Lower leg skin (tissue), 4 donors: ENCODE measurements at regions not wholly inside any gene's neighbourhood (a gene's known extent, or its start where the extent isn't known, plus 50 kb on each side); places are given as distances from the start of the nearest gene placed in this dataset.

Experiments
- DNase-seq, 2 donors: peaks; one replicate each; pipeline ENCODE4 v3.0.0-alpha.2; 2019; ENCODE audit warnings: low spot score in 2 of 2
- H3K4me3 ChIP-seq: fragments of 200-600 bp; sonication (generic); 2 replicates; pipeline ENCODE4 v1.5.1; 2017; ENCODE audit warnings: mild to moderate bottlenecking, low read depth; ENCODE audit not compliant: poor library complexity, severe bottlenecking
- POLR2A ChIP-seq, 2 donors: fragments of 450-650 bp; IDR thresholded peaks; one replicate each; pipeline ENCODE4 v1.6.1; 2016 to 2017; ENCODE audit warnings: antibody characterized with exemption in 2 of 2, mild to moderate bottlenecking in 1 of 2, moderate library complexity in 1 of 2
- WGBS, 2 donors: methylation state at CpG; one replicate each; pipeline ENCODE4 v1.1.5; 2018; 5-methylcytosine and 5-hydroxymethylcytosine counted together
- intact Hi-C: fragments of 100-400 bp; cut with DNase I; formaldehyde crosslinking; loops from one replicate; pipeline ENCODE4 v1.15.0; 2023; ENCODE audit warnings: low total_unique reads
- TF ChIP-seq, protein P1 (sequence below), 3 donors: fragments of 450-650 bp; IDR thresholded peaks; one replicate each; pipeline ENCODE4 v1.5.1; 2016; ENCODE audit warnings: antibody characterized with exemption in 3 of 3, mild to moderate bottlenecking in 3 of 3, moderate library complexity in 2 of 3

DNA sequence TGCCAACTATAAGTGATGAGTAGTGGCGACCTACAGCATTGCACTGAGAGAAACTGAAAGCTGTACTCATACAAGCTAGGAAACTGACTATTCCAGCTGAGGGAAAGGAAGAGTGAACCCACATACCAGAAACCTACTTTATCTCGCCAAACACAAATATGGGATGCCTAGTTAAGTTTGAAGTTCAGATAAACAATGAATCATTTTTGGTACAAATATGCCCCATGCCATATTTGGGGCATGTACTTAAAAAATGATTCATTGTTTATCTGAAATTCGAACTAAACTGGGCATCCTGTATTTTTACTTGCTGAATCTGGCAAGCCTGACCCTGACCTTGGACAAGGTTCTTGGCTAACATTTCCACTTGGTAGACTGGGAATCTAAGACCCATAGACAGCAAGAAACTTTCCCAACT lies 527.8 kb upstream of the PSMD7 start:
- H3K4me3 ChIP-seq: no peak overlapping the region
- TF ChIP-seq, protein P1, sequence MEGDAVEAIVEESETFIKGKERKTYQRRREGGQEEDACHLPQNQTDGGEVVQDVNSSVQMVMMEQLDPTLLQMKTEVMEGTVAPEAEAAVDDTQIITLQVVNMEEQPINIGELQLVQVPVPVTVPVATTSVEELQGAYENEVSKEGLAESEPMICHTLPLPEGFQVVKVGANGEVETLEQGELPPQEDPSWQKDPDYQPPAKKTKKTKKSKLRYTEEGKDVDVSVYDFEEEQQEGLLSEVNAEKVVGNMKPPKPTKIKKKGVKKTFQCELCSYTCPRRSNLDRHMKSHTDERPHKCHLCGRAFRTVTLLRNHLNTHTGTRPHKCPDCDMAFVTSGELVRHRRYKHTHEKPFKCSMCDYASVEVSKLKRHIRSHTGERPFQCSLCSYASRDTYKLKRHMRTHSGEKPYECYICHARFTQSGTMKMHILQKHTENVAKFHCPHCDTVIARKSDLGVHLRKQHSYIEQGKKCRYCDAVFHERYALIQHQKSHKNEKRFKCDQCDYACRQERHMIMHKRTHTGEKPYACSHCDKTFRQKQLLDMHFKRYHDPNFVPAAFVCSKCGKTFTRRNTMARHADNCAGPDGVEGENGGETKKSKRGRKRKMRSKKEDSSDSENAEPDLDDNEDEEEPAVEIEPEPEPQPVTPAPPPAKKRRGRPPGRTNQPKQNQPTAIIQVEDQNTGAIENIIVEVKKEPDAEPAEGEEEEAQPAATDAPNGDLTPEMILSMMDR (IDR thresholded peaks at IDR 0.05): no peak
- TF ChIP-seq POLR2A (IDR thresholded peaks at IDR 0.05): no peak
- DNase-seq: no peak
- WGBS, 2 donors: 25 to 39% methylated on average over 3 of the region's 3 CpGs
- intact Hi-C loops: no loop called here

DNA sequence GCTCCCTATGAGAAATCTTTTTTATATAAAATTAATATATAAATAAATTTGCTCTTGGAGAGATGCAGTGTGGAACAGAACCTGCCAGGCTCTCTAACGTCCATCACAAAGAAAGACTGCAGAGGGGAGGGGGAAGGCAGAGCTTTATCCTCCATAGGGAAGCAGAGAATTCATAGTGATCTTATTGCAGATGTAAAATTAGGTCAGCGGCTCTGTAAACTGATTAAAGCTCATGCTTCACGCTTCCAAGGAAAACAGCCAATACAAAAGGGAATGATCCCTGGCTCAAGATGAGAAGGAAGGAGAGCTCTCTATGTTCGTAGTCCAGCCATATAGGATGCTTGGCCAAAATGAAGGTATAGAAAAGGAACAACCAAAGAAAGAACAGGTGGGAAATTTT lies 532.3 kb upstream of the PSMD7 start:
- intact Hi-C loops: no loop called here
- WGBS, 2 donors: 63 to 65% methylated on average over 4 of the region's 4 CpGs
- no peak for DNase-seq
- no peak overlapping the region for H3K4me3 ChIP-seq
- no peak for TF ChIP-seq POLR2A (IDR thresholded peaks at IDR 0.05)
- TF ChIP-seq, protein P1 (IDR thresholded peaks at IDR 0.05): no peak

DNA sequence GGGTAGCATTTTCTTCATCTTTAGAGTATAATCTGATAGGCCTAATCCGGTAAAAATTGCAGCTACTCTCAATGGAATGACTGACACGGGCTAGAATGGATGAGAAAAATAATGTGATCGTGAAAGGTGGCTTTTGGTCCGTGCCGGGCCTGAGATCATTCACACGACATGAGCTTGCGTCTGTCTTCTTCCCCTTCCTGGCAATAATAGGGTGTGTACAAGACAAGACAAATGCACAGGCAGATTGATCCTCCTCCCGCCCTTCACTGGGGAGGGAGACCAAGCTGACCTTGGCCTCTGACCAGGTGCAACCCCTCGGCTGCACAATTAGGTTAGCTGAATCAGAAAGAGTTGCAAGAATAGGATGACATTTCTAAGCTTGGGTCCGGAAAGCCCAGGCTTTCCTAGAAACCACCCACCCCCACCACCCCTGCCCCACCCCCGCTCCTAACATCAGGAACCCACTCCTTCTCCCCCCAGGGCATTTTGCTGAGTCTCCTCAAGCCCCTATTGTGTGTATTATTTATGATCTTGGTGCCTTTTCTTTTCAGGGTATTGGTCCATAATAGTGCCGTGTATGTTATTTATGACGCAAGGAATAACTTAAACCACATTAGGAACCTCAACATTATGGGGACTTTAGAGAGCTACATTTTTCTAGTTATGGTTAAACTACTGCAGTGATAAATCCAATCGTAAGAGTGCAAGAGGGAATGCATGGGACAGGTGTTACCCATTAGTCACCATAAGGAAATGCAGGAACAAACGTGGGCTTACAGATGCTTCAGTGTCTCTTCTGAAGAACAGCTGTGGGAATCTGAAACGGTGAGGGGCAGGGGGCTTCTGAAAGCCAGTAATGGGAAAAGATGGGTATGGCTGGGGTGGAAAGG lies 540.1 kb upstream of the PSMD7 start:
- no peak overlapping the region for H3K4me3 ChIP-seq
- DNase-seq: no peak
- WGBS, 2 donors: 43 to 51% methylated on average over 16 of the region's 16 CpGs
- TF ChIP-seq, protein P1 (IDR thresholded peaks at IDR 0.05): no peak
- TF ChIP-seq POLR2A (IDR thresholded peaks at IDR 0.05): no peak
- intact Hi-C loops: no loop called here

DNA sequence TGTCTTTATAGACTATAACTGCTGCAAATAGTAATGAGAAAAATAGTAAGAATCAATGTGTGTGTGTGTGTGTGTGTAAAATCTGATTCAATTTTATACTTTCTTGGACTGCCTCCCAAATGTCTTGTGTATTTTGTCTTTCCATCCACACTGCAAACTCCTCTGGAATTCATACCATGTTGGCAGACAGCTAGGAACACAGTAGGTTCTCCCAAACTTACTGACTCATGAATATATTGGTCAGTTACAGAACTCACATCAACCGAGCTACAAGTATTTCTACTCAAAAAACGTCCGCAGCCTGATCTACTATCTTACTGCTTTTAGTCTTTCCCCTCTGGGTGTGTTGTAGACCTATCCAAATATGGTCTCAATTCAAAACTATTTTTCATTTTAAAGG lies 542.7 kb upstream of the PSMD7 start:
- no peak for TF ChIP-seq POLR2A (IDR thresholded peaks at IDR 0.05)
- TF ChIP-seq, protein P1 (IDR thresholded peaks at IDR 0.05): no peak
- no peak for DNase-seq
- no peak overlapping the region for H3K4me3 ChIP-seq
- intact Hi-C loops: no loop called here
- WGBS, 2 donors: 67 to 75% methylated on average over 3 of the region's 3 CpGs

DNA sequence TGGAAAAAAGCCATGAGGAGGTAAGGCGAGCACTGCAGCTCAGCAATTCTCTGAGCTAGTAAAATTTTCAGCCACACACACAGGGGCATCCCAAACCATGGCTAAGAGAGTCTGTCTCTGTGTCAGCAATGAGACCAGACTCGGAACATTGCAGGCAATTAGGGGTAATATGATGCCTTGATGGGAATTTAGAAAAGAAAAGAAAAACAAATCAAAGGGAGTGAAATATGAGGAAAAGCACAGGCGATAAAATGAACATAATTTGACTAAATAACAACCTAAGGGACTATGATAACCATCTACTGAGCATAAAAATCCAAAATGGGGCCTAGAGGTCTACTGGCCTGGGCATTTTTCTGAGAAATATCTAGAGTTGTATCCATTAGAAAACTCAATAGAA lies 546.0 kb upstream of the PSMD7 start:
- intact Hi-C loops: no loop called here
- H3K4me3 ChIP-seq: no peak overlapping the region
- WGBS, 2 donors: 72 to 77% methylated on average over 3 of the region's 3 CpGs
- no peak for DNase-seq
- TF ChIP-seq POLR2A (IDR thresholded peaks at IDR 0.05): no peak
- TF ChIP-seq, protein P1 (IDR thresholded peaks at IDR 0.05): no peak

DNA sequence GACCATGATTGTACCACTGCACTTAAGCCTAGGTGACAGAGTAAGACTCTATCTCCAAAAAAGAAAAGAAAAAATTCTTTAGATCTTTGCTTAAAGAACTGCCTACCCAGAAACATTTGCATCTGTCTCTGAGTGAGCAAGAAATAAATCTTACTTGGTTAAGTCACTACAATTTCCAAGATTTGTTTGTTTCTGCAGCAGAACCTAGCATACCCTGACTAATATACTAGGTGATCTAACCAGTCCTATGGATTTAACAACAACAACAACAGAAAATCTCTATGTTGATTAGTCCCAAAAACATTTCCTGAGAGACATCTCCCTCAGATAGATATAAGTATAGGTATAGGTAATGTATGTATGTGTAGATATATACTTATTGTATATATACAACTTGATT lies 549.3 kb upstream of the PSMD7 start:
- no peak for DNase-seq
- intact Hi-C loops: no loop called here
- no peak for TF ChIP-seq POLR2A (IDR thresholded peaks at IDR 0.05)
- TF ChIP-seq, protein P1 (IDR thresholded peaks at IDR 0.05): no peak

More for the DNA sequence above, 549.3 kb upstream of the PSMD7 start:
- H3K4me3 ChIP-seq: no peak overlapping the region
